ENCODE measurements at regions not wholly inside any gene's neighbourhood (a gene's known extent, or its start where the extent isn't known, plus 50 kb on each side); places are given as distances from the start of the nearest gene placed in this dataset.

GRCh38 chr12:104890476-104891096 lies 67.5 kb downstream of the SLC41A2 start (continued):
- TF ChIP-seq CHD7 (IDR thresholded peaks at IDR 0.05; ENCODE audit: insufficient replicate concordance, low read length): no peak
- TF ChIP-seq KDM1A (IDR thresholded peaks at IDR 0.05; ENCODE audit: borderline replicate concordance, low read length): no peak
- TF ChIP-seq, protein P1, sequence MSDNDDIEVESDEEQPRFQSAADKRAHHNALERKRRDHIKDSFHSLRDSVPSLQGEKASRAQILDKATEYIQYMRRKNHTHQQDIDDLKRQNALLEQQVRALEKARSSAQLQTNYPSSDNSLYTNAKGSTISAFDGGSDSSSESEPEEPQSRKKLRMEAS (IDR thresholded peaks at IDR 0.05): no peak

Measured in H1 (cell line).